ENCODE measurements at regions not wholly inside any gene's neighbourhood (a gene's known extent, or its start where the extent isn't known, plus 50 kb on each side); places are given as distances from the start of the nearest gene placed in this dataset.

- H3K9me3 ChIP-seq (ENCODE audit: control insufficient read depth, insufficient read depth, low read length), result no peaks in the 10 kb centered on the region
- H3K9ac ChIP-seq (ENCODE audit: low read depth, low read length), result no peak overlapping the region
- no peak overlapping the region for H4K5ac ChIP-seq (ENCODE audit: low read depth, low read length)
- H2AK5ac ChIP-seq (ENCODE audit: low read depth, low read length), result no peak overlapping the region
- H3K27me3 ChIP-seq (ENCODE audit: control insufficient read depth, insufficient read depth, low read length), result no peaks in the 10 kb centered on the region
- H4K8ac ChIP-seq (ENCODE audit: low read depth in 2 of 2, low read length in 2 of 2), result no peak overlapping the region
- no peak overlapping the region for H3K4me3 ChIP-seq (ENCODE audit: insufficient read depth, low read depth, low read length)
- no peak overlapping the region for H2BK15ac ChIP-seq (ENCODE audit: low read depth, low read length)
- intact Hi-C loops (cut with micrococcal nuclease) (no loop called here), dilution Hi-C loops (cut with HindIII; ENCODE audit: low sequenced_read_pairs, unreplicated experiment) (no loop called here), in situ Hi-C loops (cut with MboI; ENCODE audit: low sequenced_read_pairs) (no loop called here)
- no peak overlapping the region for H4K91ac ChIP-seq (ENCODE audit: insufficient read depth, low read depth, low read length)
- H3K56ac ChIP-seq (ENCODE audit: extremely low read depth, insufficient read depth, low read length), result no peak overlapping the region
- no peaks in the 10 kb centered on the region for H3K4me1 ChIP-seq (ENCODE audit: control insufficient read depth, insufficient read depth, low read length)
- H3K36me3 ChIP-seq (ENCODE audit: control insufficient read depth, insufficient read depth, low read length), result no peaks in the 10 kb centered on the region
- DNase-seq (no peak), ATAC-seq (ENCODE audit: low read depth) (no peak)
- no peak overlapping the region for H3K4me2 ChIP-seq (ENCODE audit: low read depth, low read length)
- H3K4ac ChIP-seq (ENCODE audit: low read depth, low read length), result no peak overlapping the region
- no peak overlapping the region for H2BK5ac ChIP-seq (ENCODE audit: low read depth, low read length, poor library complexity, severe bottlenecking)
- no peaks in the 10 kb centered on the region for H3K79me1 ChIP-seq (ENCODE audit: low read depth in 1 of 2, low read length in 2 of 2)
- no peak overlapping the region for H2BK20ac ChIP-seq (ENCODE audit: low read depth, low read length)
- ChIA-PET POLR2A (ENCODE audit: unreplicated experiment) (no interaction called here), CTCF (no interaction called here)
- no peak overlapping the region for H2AK9ac ChIP-seq (replicated peaks; ENCODE audit: low read depth, low read length, poor library complexity)
- H3K14ac ChIP-seq (replicated peaks; ENCODE audit: low read depth, low read length), result no peak overlapping the region
- no TSS peak for BruUV-seq (replicated peaks)
- no peak overlapping the region for H3K23ac ChIP-seq (ENCODE audit: low read depth, low read length)
- TF ChIP-seq POLR2A (IDR thresholded peaks at IDR 0.05; ENCODE audit: low read depth, low read length), result no peak
- H3K18ac ChIP-seq (ENCODE audit: low read depth, low read length), result no peak overlapping the region
- no peaks in the 10 kb centered on the region for H3K9me1 ChIP-seq (ENCODE audit: insufficient read depth, low read length)
- no peak overlapping the region for H2BK120ac ChIP-seq (ENCODE audit: low read depth, low read length)
- H3K27ac ChIP-seq (ENCODE audit: insufficient read depth, low read length), result no peak overlapping the region
- H2AFZ ChIP-seq (replicated peaks; ENCODE audit: low read length, poor library complexity), result no peak overlapping the region
- no peaks in the 10 kb centered on the region for H4K20me1 ChIP-seq (ENCODE audit: insufficient read depth, low read length)
Measured at GRCh38 chrX:127762663-127763062, 289.5 kb downstream of the ACTRT1 start.

Data from IMR-90 (cell line).